Left renal cortex interstitium (tissue), 4 donors: ENCODE measurements at regions not wholly inside any gene's neighbourhood (a gene's known extent, or its start where the extent isn't known, plus 50 kb on each side); places are given as distances from the start of the nearest gene placed in this dataset.
A peak's percentile ranks its signal among the peaks of the same experiment; 100 is the strongest.

Source experiments
- DNase-seq, 4 donors: peaks; one replicate each; pipeline ENCODE4 v3.0.0-alpha.2; 2013; ENCODE audit warnings: low read depth in 4 of 4, low spot score in 2 of 4, missing footprints in 1 of 4

- no peak for DNase-seq
These were observed 322.9 kb upstream of the MAF start for GRCh38 chr16:79923431-79923830.

- no peak for DNase-seq
These were observed 320.1 kb upstream of the MAF start for GRCh38 chr16:79920685-79921084.

- DNase-seq: no peak
These were observed 318.4 kb upstream of the MAF start for GRCh38 chr16:79918916-79919315.

GRCh38 chr16:79915761-79916160 is 315.2 kb upstream of the MAF start:
- DNase-seq: no peak

GRCh38 chr16:79914961-79915720 is 314.6 kb upstream of the MAF start:
- no peak for DNase-seq

- DNase-seq: no peak
These were observed 312.2 kb upstream of the MAF start for GRCh38 chr16:79912592-79913310.

- no peak for DNase-seq
These were observed 311.1 kb upstream of the MAF start for GRCh38 chr16:79911660-79912059.

GRCh38 chr16:79909571-79909970 is 309.0 kb upstream of the MAF start:
- DNase-seq: no peak

GRCh38 chr16:79903471-79903870 is 302.9 kb upstream of the MAF start:
- no peak for DNase-seq

GRCh38 chr16:79902351-79902750 is 301.8 kb upstream of the MAF start:
- DNase-seq: no peak

GRCh38 chr16:79901522-79901921 is 301.0 kb upstream of the MAF start:
- no peak for DNase-seq

- DNase-seq: no peak
These were observed 299.2 kb upstream of the MAF start for GRCh38 chr16:79899716-79900115.

- DNase-seq: no peak
These were observed 298.8 kb upstream of the MAF start for GRCh38 chr16:79899316-79899715.

GRCh38 chr16:79898703-79899102 is 298.2 kb upstream of the MAF start:
- no peak for DNase-seq

- DNase-seq: peak in 2 of 4 donors; percentile 8 to 27
These were observed 297.1 kb upstream of the MAF start for GRCh38 chr16:79897453-79898146.

- DNase-seq: no peak
These were observed 296.5 kb upstream of the MAF start for GRCh38 chr16:79897104-79897452.

GRCh38 chr16:79895917-79896203 is 295.3 kb upstream of the MAF start:
- no peak for DNase-seq

- DNase-seq: no peak
These were observed 294.7 kb upstream of the MAF start for GRCh38 chr16:79895053-79895916.

GRCh38 chr16:79893445-79893844 is 292.9 kb upstream of the MAF start:
- no peak for DNase-seq

- DNase-seq: no peak
These were observed 291.7 kb upstream of the MAF start for GRCh38 chr16:79892278-79892677.

- DNase-seq: no peak
These were observed 290.9 kb upstream of the MAF start for GRCh38 chr16:79891458-79891857.
